PC-9 (cell line): ENCODE measurements at regions not wholly inside any gene's neighbourhood (a gene's known extent, or its start where the extent isn't known, plus 50 kb on each side); places are given as distances from the start of the nearest gene placed in this dataset.

Experiments
- BruUV-seq: library from RNA; stranded (reverse); fragments of 400-500 nt; replicated peaks from 2 replicates; lab custom pipeline; 2021; lab: Mats Ljungman, UMichigan
- CTCF ChIA-PET: fragments of 300-600 bp; sonication (Branson Sonifier 250); formaldehyde crosslinking; loops from one replicate; lab custom pipeline; 2022; ENCODE audit warnings: antibody characterized with exemption; lab: Charles Lee
- POLR2A ChIA-PET: fragments of 300-600 bp; sonication (Branson Sonifier 250); formaldehyde crosslinking; loops from one replicate; lab custom pipeline; 2022; ENCODE audit warnings: antibody characterized with exemption; ENCODE audit not compliant: unreplicated experiment; lab: Charles Lee
- DNase-seq, 2 experiments: peaks; one replicate each; pipeline versions ENCODE4 v3.0.0 to v3.0.0-alpha.2; 2015 to 2022; ENCODE audit warnings: mixed read lengths in 1 of 2
- H2AFZ ChIP-seq: fragments of 200-600 bp; sonication (generic); 2 replicates; pipeline ENCODE4 v1.8.1; 2017; ENCODE audit warnings: antibody characterized with exemption
- H3F3A ChIP-seq: fragments of 200-600 bp; sonication (generic); 2 replicates; pipeline ENCODE4 v1.8.1; 2017; ENCODE audit warnings: antibody characterized with exemption, mild to moderate bottlenecking, low read depth; ENCODE audit not compliant: insufficient read depth
- H3K27ac ChIP-seq: fragments of 200-600 bp; sonication (generic); 2 replicates; pipeline ENCODE4 v1.6.1; 2016; ENCODE audit warnings: mixed run types
- H3K27me3 ChIP-seq: fragments of 200-600 bp; sonication (generic); 2 replicates; pipeline ENCODE4 v1.6.1; 2016; ENCODE audit warnings: low read depth, mixed run types; ENCODE audit not compliant: insufficient read depth
- H3K36me3 ChIP-seq: fragments of 200-600 bp; sonication (generic); 2 replicates; pipeline ENCODE4 v1.6.1; 2016; ENCODE audit warnings: low read depth, mixed run types
- H3K4me1 ChIP-seq: fragments of 200-600 bp; sonication (generic); replicated peaks from 2 replicates; pipeline ENCODE4 v1.6.1; 2016; ENCODE audit warnings: mixed run types; ENCODE audit not compliant: insufficient read depth
- H3K4me2 ChIP-seq: fragments of 200-600 bp; sonication (generic); 2 replicates; pipeline ENCODE4 v1.6.1; 2017; ENCODE audit warnings: mixed run types
- H3K4me3 ChIP-seq: fragments of 200-600 bp; sonication (generic); 2 replicates; pipeline ENCODE4 v1.6.1; 2016; ENCODE audit warnings: mixed run types
- H3K79me2 ChIP-seq: fragments of 200-600 bp; sonication (generic); 2 replicates; pipeline ENCODE4 v1.6.1; 2017; ENCODE audit warnings: low read depth, mixed run types
- H3K9me2 ChIP-seq: fragments of 200-600 bp; sonication (generic); 2 replicates; pipeline ENCODE4 v1.8.1; 2017; ENCODE audit warnings: mild to moderate bottlenecking; ENCODE audit not compliant: insufficient read depth
- H3K9me3 ChIP-seq: fragments of 200-600 bp; sonication (generic); 2 replicates; pipeline ENCODE4 v1.8.1; 2016; ENCODE audit warnings: low read depth; ENCODE audit not compliant: insufficient read depth
- H4K20me1 ChIP-seq: fragments of 200-600 bp; sonication (generic); 2 replicates; pipeline ENCODE4 v1.8.1; 2017; ENCODE audit not compliant: insufficient read depth
- EZH2 ChIP-seq: fragments of 200-600 bp; sonication (generic); IDR thresholded peaks from 2 replicates; pipeline ENCODE4 v1.8.0; 2017; ENCODE audit warnings: antibody characterized with exemption, low read depth
- intact Hi-C: fragments of 100-400 bp; cut with micrococcal nuclease; formaldehyde crosslinking; loops from one replicate; pipeline ENCODE4 v1.10.0; 2022; ENCODE audit not compliant: unreplicated experiment
- TF ChIP-seq, protein P1 (sequence below): fragments of 200-600 bp; sonication (generic); conservative IDR thresholded peaks from 2 replicates; pipeline ENCODE4 v1.6.1; 2017; ENCODE audit warnings: mixed run types, antibody characterized with exemption, mild to moderate bottlenecking, moderate library complexity

DNA sequence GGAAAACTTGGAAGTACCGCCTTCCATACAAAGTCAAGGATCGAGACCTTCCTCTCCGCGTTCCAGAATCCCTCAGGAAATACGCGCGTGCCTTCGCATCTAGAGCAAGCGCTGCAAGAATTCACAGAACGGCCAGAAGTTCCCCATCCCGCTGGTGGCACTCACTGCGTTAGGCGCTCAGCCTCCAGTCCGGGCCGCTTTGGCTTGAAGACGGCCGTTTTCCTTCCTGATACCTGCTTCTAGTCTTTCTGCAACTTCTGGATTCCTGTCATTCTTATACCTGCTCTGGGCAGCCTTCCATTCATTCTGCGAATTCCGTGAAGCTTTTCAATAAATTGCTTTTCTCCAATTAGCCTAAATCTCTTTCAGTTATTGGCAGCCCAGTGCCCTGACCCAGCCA, 896.4 kb downstream of the TRIML1 start:
- no peaks in the 10 kb centered on the region for H3K9me2 ChIP-seq
- H3F3A ChIP-seq: no peaks in the 10 kb centered on the region
- intact Hi-C loops: no loop called here
- DNase-seq: no peak
- H3K4me2 ChIP-seq: no peak overlapping the region
- H3K27me3 ChIP-seq: peaks cover 9% of the 10 kb centered on the region
- no peak overlapping the region for H2AFZ ChIP-seq
- H3K27ac ChIP-seq: no peak overlapping the region
- H3K4me1 ChIP-seq: no peaks in the 10 kb centered on the region
- H3K9me3 ChIP-seq: no peaks in the 10 kb centered on the region
- no peak for TF ChIP-seq EZH2
- H3K36me3 ChIP-seq: no peaks in the 10 kb centered on the region
- no TSS peak for BruUV-seq
- H3K79me2 ChIP-seq: no peaks in the 10 kb centered on the region
- CTCF ChIA-PET: no interaction called here
- POLR2A ChIA-PET: no interaction called here
- H4K20me1 ChIP-seq: no peaks in the 10 kb centered on the region
- no peak overlapping the region for H3K4me3 ChIP-seq

DNA sequence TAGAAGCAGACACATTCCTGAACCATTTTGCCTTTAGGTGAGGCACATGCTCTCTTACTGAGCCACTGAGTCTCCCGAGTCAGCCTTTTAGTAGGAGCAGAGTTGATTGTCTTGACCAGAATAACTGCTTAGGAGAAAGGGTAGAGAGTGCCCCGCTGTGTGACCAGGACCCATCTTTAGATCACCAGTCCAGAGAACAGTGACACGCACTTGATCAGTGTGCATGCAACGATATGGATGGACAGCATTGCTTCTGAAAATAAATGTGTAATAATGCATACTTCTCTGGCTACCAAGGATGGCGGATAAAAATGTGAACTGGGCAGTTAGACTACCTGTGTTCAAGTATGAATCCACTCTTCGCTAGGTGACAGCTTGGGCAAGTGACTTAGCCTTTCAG, 897.7 kb downstream of the TRIML1 start:
- Histone ChIP-seq H3F3A (no peaks in the 10 kb centered on the region), H3K27me3 (peaks cover 9% of the 10 kb centered on the region), H3K4me1 (no peaks in the 10 kb centered on the region), H3K79me2 (no peaks in the 10 kb centered on the region), H3K9me2 (no peaks in the 10 kb centered on the region), H2AFZ (no peak overlapping the region), H3K4me2 (no peak overlapping the region), H3K4me3 (no peak overlapping the region), H3K36me3 (no peaks in the 10 kb centered on the region), H4K20me1 (no peaks in the 10 kb centered on the region), H3K9me3 (no peaks in the 10 kb centered on the region), H3K27ac (no peak overlapping the region)
- DNase-seq: no peak
- ChIA-PET POLR2A (no interaction called here), CTCF (no interaction called here)
- intact Hi-C loops: no loop called here
- no TSS peak for BruUV-seq
- no peak for TF ChIP-seq EZH2

DNA sequence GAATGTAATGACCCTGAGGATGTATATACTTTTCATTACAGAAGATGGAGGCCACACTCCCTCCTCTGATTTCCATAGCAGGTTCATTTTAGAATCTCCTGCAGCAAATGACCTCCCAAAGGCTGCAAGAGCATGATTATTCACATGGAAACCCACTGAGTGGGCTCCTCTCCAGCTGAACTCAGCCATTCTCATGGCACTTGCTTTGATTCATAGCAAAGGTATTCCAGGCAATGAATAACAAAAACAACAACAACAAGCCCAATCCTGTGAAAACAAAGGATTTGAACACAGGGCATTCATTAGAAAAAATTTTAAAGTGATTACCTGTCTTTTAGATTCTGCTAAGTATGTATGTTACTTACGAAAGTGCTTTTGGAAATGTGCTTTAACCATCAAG, 894.0 kb upstream of the FRG1 start:
- Histone ChIP-seq H3F3A (no peaks in the 10 kb centered on the region), H3K4me3 (no peak overlapping the region), H2AFZ (no peak overlapping the region), H3K36me3 (no peaks in the 10 kb centered on the region), H3K27me3 (peaks cover 6% of the 10 kb centered on the region; the same call in 1 of the 2 replicates), H3K4me1 (no peaks in the 10 kb centered on the region), H4K20me1 (no peaks in the 10 kb centered on the region), H3K9me3 (no peaks in the 10 kb centered on the region), H3K9me2 (no peaks in the 10 kb centered on the region), H3K27ac (no peak overlapping the region), H3K4me2 (no peak overlapping the region), H3K79me2 (no peaks in the 10 kb centered on the region)
- TF ChIP-seq EZH2: no peak
- TF ChIP-seq, protein P1, sequence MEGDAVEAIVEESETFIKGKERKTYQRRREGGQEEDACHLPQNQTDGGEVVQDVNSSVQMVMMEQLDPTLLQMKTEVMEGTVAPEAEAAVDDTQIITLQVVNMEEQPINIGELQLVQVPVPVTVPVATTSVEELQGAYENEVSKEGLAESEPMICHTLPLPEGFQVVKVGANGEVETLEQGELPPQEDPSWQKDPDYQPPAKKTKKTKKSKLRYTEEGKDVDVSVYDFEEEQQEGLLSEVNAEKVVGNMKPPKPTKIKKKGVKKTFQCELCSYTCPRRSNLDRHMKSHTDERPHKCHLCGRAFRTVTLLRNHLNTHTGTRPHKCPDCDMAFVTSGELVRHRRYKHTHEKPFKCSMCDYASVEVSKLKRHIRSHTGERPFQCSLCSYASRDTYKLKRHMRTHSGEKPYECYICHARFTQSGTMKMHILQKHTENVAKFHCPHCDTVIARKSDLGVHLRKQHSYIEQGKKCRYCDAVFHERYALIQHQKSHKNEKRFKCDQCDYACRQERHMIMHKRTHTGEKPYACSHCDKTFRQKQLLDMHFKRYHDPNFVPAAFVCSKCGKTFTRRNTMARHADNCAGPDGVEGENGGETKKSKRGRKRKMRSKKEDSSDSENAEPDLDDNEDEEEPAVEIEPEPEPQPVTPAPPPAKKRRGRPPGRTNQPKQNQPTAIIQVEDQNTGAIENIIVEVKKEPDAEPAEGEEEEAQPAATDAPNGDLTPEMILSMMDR: no peak
- intact Hi-C loops: no loop called here
- POLR2A ChIA-PET: no interaction called here
- no peak for DNase-seq
- BruUV-seq: no TSS peak
- CTCF ChIA-PET: no interaction called here

GRCh38 chr4:189048119-189048518, 892.6 kb upstream of the FRG1 start:
- POLR2A ChIA-PET: no interaction called here
- Histone ChIP-seq H3K27ac (no peak overlapping the region), H2AFZ (no peak overlapping the region), H3K9me3 (no peaks in the 10 kb centered on the region), H3F3A (no peaks in the 10 kb centered on the region), H3K4me2 (no peak overlapping the region), H3K4me3 (no peak overlapping the region), H4K20me1 (no peaks in the 10 kb centered on the region), H3K79me2 (no peaks in the 10 kb centered on the region), H3K27me3 (peaks cover 11% of the 10 kb centered on the region), H3K36me3 (no peaks in the 10 kb centered on the region), H3K4me1 (no peaks in the 10 kb centered on the region), H3K9me2 (no peaks in the 10 kb centered on the region)
- intact Hi-C loops: no loop called here
- no peak for DNase-seq
- no peak for TF ChIP-seq EZH2
- TF ChIP-seq, protein P1: no peak
- BruUV-seq: no TSS peak
- CTCF ChIA-PET: no interaction called here
